ENCODE measurements at regions not wholly inside any gene's neighbourhood (a gene's known extent, or its start where the extent isn't known, plus 50 kb on each side); places are given as distances from the start of the nearest gene placed in this dataset.

DNA sequence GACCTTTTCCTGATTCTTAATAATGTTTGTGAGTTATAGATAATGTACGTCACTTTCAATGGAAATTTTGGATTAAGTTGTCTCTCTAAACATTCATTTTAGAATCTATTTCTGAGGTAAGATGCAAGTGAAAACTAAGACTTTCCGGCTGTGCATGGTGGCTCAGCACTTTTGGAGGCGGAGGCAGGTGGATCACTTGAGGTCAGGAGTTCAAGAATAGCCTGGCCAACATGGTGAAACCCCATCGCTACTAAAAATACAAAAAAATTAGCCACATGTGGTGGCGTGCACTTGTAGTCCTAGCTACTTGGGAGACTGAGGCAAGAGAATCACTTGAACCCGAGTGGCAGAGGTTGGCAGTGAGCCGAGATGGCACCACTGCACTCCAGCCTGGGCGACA is 524.6 kb upstream of the SLIT2 start:
- Mint-ChIP-seq H3K27ac (no peak overlapping the region), H3K4me3 (no peak overlapping the region), H3K27me3 (ENCODE audit: low read depth in 3 of 3) (peaks cover 3 to 5% (median 4%) of the 10 kb centered on the region in 3 donors), H3K9me3 (peaks cover 0 to 5% (median 0%) of the 10 kb centered on the region in 7 donors), H3K4me1 (peaks cover 9% of the 10 kb centered on the region), H3K36me3 (no peaks in the 10 kb centered on the region)
- Histone ChIP-seq H2AFZ (ENCODE audit: insufficient read depth, low read depth, low read length, poor library complexity, severe bottlenecking) (no peak overlapping the region), H3K4me3 (replicated peaks in 1 of 3; ENCODE audit: low read depth in 2 of 3, low read length in 3 of 3) (no peak overlapping the region), H3K27me3 (ENCODE audit: control insufficient read depth in 2 of 2, insufficient read depth in 2 of 2, low read length in 2 of 2) (peaks cover 0 to 3% of the 10 kb centered on the region in 2 donors), H3K27ac (ENCODE audit: low read depth in 1 of 2, low read length in 2 of 2) (no peak overlapping the region), H3K4me1 (ENCODE audit: control insufficient read depth in 1 of 2, insufficient read depth in 2 of 2, low read length in 2 of 2) (peaks cover 6 to 9% of the 10 kb centered on the region in 2 donors), H3K36me3 (replicated peaks in 1 of 2; ENCODE audit: control insufficient read depth in 1 of 2, insufficient read depth in 2 of 2, low read length in 2 of 2) (no peaks in the 10 kb centered on the region), H4K20me1 (ENCODE audit: insufficient read depth, low read length) (no peaks in the 10 kb centered on the region), H3K4me2 (replicated peaks; ENCODE audit: extremely low read depth, low read length, poor library complexity, severe bottlenecking) (no peak overlapping the region), H3K9ac (ENCODE audit: insufficient read depth, low read length, poor library complexity, severe bottlenecking) (no peak overlapping the region), H3K9me3 (replicated peaks in 1 of 2; ENCODE audit: control insufficient read depth in 1 of 2, insufficient read depth in 1 of 2, low read length in 2 of 2) (no peaks in the 10 kb centered on the region), H3K79me2 (ENCODE audit: insufficient read depth, low read length) (no peaks in the 10 kb centered on the region)
- TF ChIP-seq, protein P1, sequence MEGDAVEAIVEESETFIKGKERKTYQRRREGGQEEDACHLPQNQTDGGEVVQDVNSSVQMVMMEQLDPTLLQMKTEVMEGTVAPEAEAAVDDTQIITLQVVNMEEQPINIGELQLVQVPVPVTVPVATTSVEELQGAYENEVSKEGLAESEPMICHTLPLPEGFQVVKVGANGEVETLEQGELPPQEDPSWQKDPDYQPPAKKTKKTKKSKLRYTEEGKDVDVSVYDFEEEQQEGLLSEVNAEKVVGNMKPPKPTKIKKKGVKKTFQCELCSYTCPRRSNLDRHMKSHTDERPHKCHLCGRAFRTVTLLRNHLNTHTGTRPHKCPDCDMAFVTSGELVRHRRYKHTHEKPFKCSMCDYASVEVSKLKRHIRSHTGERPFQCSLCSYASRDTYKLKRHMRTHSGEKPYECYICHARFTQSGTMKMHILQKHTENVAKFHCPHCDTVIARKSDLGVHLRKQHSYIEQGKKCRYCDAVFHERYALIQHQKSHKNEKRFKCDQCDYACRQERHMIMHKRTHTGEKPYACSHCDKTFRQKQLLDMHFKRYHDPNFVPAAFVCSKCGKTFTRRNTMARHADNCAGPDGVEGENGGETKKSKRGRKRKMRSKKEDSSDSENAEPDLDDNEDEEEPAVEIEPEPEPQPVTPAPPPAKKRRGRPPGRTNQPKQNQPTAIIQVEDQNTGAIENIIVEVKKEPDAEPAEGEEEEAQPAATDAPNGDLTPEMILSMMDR (IDR thresholded peaks at IDR 0.05), result no peak
- 67% methylated on average over 1 of the region's 8 CpGs for whole genome bisulfite sequencing (ENCODE audit: insufficient coverage)
- no peak for DNase-seq
- intact Hi-C loops (cut with micrococcal nuclease), result no loop called here

- Mint-ChIP-seq H3K4me1 (peaks cover 6% of the 10 kb centered on the region), H3K27ac (no peak overlapping the region), H3K27me3 (ENCODE audit: low read depth in 3 of 3) (peaks cover 3 to 5% (median 4%) of the 10 kb centered on the region in 3 donors), H3K36me3 (no peaks in the 10 kb centered on the region), H3K9me3 (peaks cover 0 to 6% (median 0%) of the 10 kb centered on the region in 7 donors), H3K4me3 (no peak overlapping the region)
- peaks cover 0 to 3% of the 10 kb centered on the region in 2 donors for H3K27me3 ChIP-seq (ENCODE audit: control insufficient read depth in 2 of 2, insufficient read depth in 2 of 2, low read length in 2 of 2)
- TF ChIP-seq, protein P1 (IDR thresholded peaks at IDR 0.05), result no peak
- no peak overlapping the region for H3K27ac ChIP-seq (ENCODE audit: low read depth in 1 of 2, low read length in 2 of 2)
- no peak overlapping the region for H3K4me3 ChIP-seq (replicated peaks in 1 of 3; ENCODE audit: low read depth in 2 of 3, low read length in 3 of 3)
- H3K79me2 ChIP-seq (ENCODE audit: insufficient read depth, low read length), result no peaks in the 10 kb centered on the region
- H2AFZ ChIP-seq (ENCODE audit: insufficient read depth, low read depth, low read length, poor library complexity, severe bottlenecking), result no peak overlapping the region
- H4K20me1 ChIP-seq (ENCODE audit: insufficient read depth, low read length), result no peaks in the 10 kb centered on the region
- H3K4me1 ChIP-seq (ENCODE audit: control insufficient read depth in 1 of 2, insufficient read depth in 2 of 2, low read length in 2 of 2), result peaks cover 5 to 6% of the 10 kb centered on the region in 2 donors
- no CpG with 5 or more reads among the region's 3 CpGs for WGBS (ENCODE audit: insufficient coverage)
- H3K9me3 ChIP-seq (replicated peaks in 1 of 2; ENCODE audit: control insufficient read depth in 1 of 2, insufficient read depth in 1 of 2, low read length in 2 of 2), result no peaks in the 10 kb centered on the region
- no peak for DNase-seq
- no peak overlapping the region for H3K4me2 ChIP-seq (replicated peaks; ENCODE audit: extremely low read depth, low read length, poor library complexity, severe bottlenecking)
- no peak overlapping the region for H3K9ac ChIP-seq (ENCODE audit: insufficient read depth, low read length, poor library complexity, severe bottlenecking)
- H3K36me3 ChIP-seq (replicated peaks in 1 of 2; ENCODE audit: control insufficient read depth in 1 of 2, insufficient read depth in 2 of 2, low read length in 2 of 2), result no peaks in the 10 kb centered on the region
- intact Hi-C loops (cut with micrococcal nuclease), result no loop called here
Observed at GRCh38 chr4:19725130-19725529, 526.6 kb upstream of the SLIT2 start.
